Sigmoid colon (tissue), 4 donors: ENCODE measurements at regions not wholly inside any gene's neighbourhood (a gene's known extent, or its start where the extent isn't known, plus 50 kb on each side); places are given as distances from the start of the nearest gene placed in this dataset.

Experiments
- CTCF ChIP-seq, 4 experiments: fragments of 450-650 bp in 3 of 4; fragments of 200-600 bp in 1 of 4; IDR thresholded peaks; one replicate each; pipeline ENCODE4 v1.5.1; 2016 to 2019; ENCODE audit warnings: antibody characterized with exemption in 4 of 4, mild to moderate bottlenecking in 3 of 4, moderate library complexity in 2 of 4
- EP300 ChIP-seq, 4 donors: sonication (generic); formaldehyde crosslinking; IDR thresholded peaks; one replicate each; pipeline ENCODE4 v1.6.1; 2017; ENCODE audit warnings: antibody characterized with exemption in 4 of 4
- POLR2A ChIP-seq, 2 donors: fragments of 450-650 bp; IDR thresholded peaks; one replicate each; pipeline ENCODE4 v1.6.1; 2016; ENCODE audit warnings: antibody characterized with exemption in 2 of 2, mild to moderate bottlenecking in 2 of 2, moderate library complexity in 2 of 2

GRCh38 chr4:22093126-22093525 lies 144.6 kb upstream of the KCNIP4 start:
- no peak for TF ChIP-seq CTCF (IDR thresholded peaks at IDR 0.05)
- no peak for TF ChIP-seq POLR2A (IDR thresholded peaks at IDR 0.05)
- no peak for TF ChIP-seq EP300 (IDR thresholded peaks at IDR 0.05)
